Activated CD8-positive, alpha-beta memory T cell treated with anti-CD3 and anti-CD28 coated beads for 36 hours (primary cell): ENCODE measurements at regions not wholly inside any gene's neighbourhood (a gene's known extent, or its start where the extent isn't known, plus 50 kb on each side); places are given as distances from the start of the nearest gene placed in this dataset.

Experiments used
- CTCF ChIA-PET: fragments of 350-600 bp; sonication (Branson Sonifier 250); formaldehyde crosslinking; loops from one replicate; lab custom pipeline; 2021; ENCODE audit warnings: antibody characterized with exemption; lab: Charles Lee
- POLR2A ChIA-PET: fragments of 350-600 bp; sonication (Branson Sonifier 250); formaldehyde crosslinking; loops from one replicate; lab custom pipeline; 2021; ENCODE audit warnings: antibody characterized with exemption; lab: Charles Lee

DNA sequence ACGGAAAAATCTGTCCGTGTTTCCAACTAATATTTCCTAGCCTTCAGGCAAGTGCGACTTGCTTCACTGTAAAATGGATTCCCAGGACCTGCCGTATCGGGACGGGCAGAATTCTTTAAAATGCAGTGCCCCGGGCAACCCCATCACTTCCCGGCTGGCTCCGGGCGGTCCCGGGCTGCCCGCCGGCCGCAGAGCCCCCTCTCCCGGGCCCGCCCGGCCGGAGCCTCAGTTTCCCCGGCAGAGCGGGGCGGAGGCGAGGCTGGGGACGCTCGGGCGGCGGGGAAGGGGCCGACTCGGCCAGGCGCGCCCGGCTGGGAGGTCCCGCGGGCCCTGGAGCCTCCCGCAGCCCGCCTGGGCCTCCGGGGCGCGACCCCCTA, 84.2 kb upstream of the WNT7B start:
- CTCF ChIA-PET = no interaction called here
- POLR2A ChIA-PET = no interaction called here

DNA sequence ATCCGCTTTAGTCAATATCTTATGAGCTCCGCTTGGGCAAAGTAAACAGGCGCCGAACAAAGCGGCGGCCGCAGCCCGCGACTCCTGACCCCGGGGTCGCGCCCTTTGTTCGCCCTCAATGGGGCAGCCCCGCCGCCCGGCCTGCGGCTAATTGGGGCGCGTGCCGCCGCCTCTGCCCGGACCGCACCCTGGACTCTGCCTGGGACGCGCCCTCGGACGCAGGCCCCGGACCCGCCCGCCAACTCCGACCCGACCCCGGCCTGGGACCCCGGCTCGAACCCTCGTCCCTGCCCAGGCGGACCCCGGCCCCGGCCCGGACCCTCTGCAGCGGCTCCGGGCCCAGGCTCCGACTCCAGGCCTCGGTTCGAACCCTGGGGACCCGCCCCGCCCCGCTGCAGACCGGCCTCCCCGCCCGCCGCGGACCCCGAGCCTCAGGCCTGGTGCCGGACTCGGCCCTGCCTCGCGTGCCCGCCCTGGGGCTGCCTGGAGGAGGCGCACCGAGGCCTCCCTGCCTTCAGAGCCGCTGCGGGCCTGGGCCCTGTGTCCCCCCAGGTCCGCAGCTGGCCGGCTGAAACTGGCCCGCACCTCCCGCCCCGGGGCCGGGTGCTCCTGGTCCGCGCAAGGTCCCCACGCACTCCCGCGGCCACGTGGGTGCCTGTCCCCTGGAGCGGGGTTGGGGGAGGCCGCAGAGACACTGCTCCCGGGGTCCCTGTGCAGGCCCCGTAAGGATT, 84.7 kb upstream of the WNT7B start:
- ChIA-PET CTCF (no interaction called here), POLR2A (no interaction called here)

DNA sequence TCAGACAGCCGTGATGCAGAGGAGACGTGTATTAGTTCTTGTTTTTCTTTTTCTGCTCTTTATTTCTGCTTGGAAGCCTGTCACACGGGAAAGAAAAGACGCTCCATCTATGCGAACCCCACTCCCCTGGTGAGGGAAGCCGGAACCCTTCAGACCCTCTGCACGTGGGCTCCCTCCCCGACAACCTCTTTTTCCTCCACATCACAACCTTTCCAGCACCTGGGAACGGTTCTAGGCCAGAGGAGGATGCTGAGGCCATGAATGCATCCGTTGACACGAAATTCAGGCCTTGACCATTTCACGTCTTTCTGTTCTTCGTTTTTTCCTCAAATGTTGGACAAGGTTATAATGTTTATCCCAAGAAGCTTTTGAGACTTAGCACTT, 85.3 kb upstream of the WNT7B start:
- ChIA-PET POLR2A (no interaction called here), CTCF (no interaction called here)

DNA sequence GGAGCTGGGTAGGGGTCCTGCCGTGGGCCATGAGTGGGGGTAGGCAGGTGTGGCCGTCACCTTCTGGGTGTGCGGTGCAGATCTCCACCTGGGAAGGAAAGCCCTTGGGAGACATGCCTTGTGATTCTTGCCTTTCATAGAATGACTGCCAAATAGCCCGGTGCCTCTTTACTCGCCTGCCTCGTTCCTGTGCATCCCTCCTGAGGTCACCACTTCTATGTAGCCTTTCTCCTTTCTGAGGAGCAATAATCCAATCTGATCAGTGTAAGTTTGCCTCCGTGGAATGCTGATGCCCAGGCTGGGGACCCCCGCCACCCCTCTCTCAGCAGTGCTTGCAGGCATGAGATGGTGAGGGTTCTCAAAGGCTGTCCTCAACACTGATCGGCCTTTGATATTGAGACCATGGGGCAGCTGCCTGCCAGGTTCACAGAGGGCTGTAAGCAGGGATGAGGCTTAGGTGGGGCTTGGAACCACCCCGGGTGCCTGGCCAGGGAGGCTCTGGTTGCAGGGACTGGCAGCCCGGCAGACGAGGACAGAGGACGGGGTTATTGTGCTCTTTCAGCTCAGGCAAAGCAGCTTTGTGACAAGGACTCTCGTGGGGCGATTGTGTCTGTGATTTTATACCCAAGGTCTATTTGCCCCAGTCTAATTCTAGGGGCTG, 86.1 kb upstream of the WNT7B start:
- ChIA-PET CTCF (no interaction called here), POLR2A (no interaction called here)

DNA sequence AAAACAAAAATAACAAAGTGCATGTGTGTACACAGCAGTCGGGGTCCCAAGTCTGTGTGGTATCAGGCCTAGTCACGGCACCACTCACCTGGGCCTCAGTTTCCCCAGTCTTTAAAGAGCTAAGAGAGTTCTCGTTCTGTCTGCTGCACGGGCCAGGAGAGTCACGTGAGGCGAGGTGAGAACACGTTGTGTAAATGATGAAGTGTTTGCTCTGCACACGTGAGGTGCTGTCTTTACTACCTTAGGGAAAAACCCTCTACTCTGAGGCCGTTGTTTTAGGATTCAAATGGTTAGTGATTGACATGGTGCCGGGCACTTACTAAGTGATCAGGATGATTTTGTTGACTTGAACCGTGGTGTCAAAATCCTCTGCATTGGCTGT, 86.5 kb upstream of the PPARA start:
- ChIA-PET POLR2A (no interaction called here), CTCF (interaction anchor here (0.5 kb wide), 1 partner anchor 86 kb away, joined by 3 read pairs; no protein-coding TSS in a partner anchor)

DNA sequence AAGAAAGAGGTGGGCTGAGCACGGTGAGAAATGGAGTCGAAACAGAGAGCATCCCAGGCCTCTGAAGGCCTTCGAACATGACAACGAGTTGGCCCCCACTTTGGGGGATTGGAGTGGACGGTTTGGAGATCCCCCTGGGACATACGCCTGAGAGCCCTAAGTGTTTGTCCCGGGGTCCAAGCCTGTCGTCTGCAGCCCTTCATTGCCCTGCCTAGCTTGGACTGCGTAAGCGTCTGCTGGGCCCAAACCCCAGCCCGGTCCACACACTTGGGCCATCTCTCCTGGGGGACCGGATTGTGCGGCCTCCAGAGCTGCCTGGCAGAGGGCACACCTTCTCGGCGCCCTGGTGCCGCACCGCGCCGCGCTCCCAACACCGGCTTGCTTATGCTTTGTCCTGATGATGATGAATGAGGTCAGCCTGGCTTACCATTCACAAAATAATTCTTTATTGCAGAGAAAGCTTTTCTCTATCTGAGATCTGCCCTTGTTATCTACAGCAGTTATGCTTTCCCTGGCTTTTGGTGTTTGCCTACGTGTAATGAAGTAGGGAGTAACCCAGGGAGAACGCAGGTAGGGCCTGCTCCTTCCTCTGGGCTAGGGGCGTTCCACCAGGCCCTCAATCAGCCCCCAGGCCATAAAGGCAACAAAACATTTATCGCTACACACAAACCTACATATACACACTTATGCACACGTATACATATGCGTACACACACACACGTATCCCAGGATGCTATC, 85.9 kb upstream of the PPARA start:
- ChIA-PET CTCF (interaction anchor here (0.5 kb wide), 1 partner anchor 86 kb away, joined by 3 read pairs; no protein-coding TSS in a partner anchor), POLR2A (no interaction called here)

DNA sequence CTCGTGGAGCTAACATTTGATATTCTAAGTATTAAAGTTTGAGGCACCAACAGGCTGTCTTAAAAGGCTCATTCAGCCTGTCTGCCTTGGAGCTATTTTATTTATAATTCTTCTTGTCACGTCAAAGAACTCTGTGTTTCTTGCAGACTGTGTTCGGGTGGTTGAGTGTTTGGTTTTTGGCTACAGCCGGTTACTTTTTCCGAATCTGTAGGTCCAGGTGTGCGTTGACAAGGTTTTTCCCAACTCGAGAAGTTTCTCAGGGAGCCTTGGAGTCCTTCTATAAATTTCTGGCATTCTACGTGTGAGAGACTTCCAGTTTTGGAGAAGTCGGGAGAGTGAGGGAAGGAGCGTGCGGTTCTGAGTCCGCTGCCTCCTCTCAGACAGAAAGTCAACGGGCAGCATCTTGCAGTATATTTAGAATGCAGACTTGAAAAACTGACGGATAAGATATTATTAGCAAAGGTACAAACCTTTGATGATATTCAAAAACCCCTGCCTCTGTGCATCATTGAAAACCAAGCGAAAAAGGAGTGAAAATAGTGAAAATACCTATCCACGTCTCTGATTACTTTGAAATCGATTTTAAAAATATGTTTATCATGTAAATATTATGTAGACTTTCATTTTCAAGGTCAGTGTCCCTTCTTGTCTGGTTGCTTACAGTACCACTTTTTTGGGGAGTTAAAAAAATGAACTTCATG, 85.2 kb upstream of the PPARA start:
- CTCF ChIA-PET = no interaction called here
- POLR2A ChIA-PET = no interaction called here

DNA sequence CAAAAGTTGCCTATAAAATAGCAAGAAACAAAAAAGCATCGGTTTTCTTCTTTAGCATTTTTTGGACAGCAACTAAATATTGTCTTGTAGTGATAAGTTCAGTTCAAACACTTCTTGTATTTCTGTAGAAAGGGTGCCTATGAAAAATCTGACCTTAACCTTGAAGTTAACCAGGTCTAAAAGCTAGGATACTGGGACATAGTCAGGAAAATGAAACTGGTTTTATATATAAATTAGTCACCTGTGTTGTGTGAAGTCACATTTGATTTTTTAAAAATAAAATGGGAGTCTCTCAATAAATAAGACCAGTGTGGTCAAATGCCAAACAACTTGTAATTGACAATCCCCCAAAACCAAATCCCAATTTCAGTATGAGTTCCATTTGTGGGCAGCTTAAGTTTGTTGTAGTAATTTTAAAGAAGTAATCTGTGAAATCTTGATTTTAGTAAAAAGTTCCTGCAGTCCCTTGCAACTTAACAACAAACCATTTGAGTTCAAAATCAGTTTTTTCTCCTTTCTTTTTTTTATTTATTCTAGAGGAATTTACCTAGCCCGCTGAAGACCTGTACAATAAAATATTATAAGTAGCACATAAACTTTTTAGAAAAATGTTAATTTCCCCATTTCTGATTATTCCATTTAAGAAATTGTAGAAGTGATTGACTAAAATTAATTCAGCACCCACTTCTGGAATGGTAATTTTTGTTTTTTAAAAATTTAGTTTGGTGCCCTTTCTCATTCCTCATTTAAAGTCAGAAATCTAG, 84.5 kb upstream of the PPARA start:
- ChIA-PET CTCF (no interaction called here), POLR2A (no interaction called here)

DNA sequence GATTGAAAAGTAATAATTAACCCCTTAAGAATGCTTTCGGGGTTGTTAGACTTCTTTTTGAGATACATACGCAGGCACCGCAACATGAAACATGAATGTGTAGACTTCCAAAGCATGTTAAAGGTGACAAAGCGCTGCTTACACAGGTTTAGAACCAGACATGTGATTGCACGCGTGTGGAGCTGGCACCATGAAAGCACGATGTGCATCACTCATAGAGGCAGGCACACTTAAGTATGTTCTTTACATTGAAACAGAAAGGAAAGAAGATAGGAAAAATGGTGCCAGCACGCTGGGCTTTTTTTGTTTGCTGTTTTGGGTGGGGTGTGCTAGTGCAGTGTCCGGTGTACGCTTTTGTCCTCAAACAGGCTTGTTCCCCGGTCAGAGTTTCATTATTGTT, 83.6 kb upstream of the PPARA start:
- ChIA-PET CTCF (no interaction called here), POLR2A (no interaction called here)

DNA sequence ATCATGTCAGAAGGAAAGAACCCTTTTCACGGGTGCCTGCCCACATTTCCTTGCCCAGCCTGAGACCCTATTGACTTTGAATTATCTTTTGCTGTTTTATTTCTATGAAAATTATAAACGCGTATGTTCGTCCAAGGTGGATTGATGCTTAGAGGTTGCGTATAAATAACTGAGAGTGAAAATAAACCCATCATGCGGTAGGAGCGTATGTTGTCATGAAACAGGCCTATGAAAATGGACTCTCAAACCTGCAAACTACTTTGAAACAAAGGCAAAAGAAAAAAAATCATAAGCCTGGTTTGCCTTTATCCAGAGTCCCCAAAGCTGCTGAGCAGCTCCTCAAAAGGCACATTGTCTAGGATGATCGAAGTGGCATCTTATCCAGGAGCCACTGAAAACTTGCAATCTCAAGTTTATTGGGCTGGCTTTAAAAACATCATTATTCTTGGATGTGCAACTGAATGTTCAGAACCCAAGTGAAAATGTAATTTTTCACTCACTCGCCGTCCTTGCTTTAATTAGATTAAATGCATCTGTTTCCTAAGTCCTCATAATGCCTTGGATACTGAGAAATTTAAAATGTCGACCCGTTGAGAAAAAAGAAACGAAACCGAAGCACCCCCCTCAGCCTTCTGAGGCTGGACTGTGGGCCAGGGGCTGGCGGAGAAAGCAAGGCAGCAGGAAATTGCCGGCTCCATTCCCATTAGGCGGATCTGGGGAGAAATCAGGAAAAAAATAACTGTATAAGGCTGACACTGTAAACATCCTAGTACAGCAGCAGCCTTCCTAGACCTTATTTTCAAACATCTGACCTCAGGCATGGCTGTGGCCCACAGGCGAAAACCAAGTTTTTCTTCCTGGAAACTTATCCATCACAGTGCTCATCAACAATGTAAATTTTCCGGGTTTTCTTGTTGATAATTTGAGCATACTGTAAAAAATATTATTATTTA, 82.9 kb upstream of the PPARA start:
- POLR2A ChIA-PET = no interaction called here
- CTCF ChIA-PET = no interaction called here

DNA sequence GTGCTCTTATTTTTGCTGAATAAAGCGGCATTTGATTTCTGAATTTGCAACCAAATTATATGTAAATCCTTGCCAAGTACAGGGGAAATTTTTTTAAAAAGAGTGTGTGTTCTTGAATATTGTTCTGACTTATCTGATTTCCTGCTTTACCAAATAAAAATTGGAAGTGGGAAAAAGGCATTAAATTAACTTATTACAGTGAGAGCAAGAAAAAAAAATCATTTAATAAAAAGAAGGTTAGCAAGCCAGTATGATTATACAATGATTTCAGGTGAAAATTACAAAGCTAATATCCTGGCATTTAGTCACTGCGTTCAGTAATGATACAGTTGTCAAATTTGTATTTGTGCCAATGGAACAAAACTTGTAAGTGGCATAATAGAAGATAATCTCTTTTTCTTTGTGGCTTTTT, 82.1 kb upstream of the PPARA start:
- ChIA-PET CTCF (no interaction called here), POLR2A (no interaction called here)

DNA sequence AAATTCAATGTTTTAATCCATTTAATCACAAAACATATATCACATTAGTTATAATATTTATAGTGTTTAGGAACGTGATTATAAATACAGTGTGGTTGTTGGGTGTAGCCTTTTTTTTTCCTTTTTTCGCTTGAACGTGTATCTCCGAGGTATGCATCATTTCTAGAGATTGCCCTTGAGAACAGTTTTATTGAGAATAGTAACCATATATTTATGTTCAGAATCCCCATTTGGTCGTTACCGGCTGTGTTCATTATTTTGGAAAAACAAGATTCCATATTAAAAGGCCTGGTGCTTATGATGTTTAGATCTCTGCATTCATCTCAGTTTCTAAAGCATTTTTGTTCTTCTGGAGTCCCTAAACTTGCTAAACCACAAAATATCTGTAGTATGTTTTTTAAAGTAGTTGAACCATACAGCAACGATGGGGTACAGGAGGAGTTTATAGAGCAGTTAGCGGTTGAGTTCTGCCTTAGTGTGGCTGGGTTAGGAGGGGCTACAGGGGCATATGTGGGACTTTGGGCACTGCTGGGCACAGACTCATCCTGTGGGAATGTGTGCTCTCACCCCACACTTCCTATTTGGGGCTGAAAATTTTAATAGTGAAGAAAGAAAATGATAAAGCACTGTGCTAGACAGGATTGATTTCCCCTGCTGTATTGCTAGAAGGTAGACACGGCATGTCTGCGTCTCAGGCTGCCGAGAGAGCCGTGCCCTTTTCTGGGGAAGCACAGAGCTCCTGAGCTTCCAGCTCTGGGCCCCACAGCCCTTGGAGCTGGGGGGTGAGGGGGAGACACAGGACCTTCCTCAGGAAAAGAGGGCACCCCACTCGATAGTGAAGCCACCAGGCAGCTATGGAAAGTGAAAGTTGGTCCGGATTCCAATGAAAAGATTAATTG, 81.5 kb upstream of the PPARA start:
- CTCF ChIA-PET = interaction anchor here (0.5 to 1.9 kb wide), 3 partner anchors 27 to 339 kb away, joined by 3 to 8 read pairs (median 3); no protein-coding TSS in a partner anchor

DNA sequence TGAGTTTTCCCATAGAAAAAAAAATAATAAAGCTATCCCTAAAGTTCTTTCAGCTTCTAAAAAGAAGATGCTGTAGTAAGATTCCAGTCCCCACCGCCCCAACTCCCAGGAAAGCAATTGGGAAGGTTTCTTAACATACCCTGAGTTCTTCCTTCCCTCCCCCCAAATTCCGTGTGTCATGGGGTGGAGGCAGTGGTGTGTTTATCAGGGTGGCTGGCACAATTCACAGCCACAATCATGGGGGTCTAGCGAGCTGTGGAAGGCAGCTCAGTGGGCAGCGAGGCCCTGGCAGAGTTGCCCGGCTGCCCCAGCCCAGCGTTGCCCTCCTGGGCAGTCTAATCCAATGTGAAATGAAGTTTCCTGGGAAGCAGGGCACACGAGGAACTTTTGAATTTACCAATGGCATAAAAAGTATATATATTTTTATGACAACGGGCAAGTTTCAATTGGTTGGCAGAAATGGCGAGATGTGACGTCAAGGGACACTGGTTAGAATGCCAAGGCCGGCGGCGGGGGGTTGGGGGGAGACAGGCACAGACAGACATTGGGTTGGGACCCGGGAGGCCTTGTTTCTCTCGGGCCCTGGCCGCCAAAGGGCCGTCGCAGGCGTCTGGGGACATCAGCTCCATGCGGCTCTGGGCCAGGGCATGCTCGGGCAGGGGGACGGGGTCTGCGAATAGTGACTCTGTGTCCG, 80.7 kb upstream of the PPARA start:
- CTCF ChIA-PET = interaction anchor here (0.8 to 1.9 kb wide), 4 partner anchors 16 to 63 kb away, joined by 3 to 8 read pairs (median 3); no protein-coding TSS in a partner anchor
- POLR2A ChIA-PET = interaction anchor here (1.7 kb wide), 1 partner anchor 57 kb away, joined by 5 read pairs; no protein-coding TSS in a partner anchor

More for the DNA sequence above, 81.5 kb upstream of the PPARA start:
- POLR2A ChIA-PET = no interaction called here

DNA sequence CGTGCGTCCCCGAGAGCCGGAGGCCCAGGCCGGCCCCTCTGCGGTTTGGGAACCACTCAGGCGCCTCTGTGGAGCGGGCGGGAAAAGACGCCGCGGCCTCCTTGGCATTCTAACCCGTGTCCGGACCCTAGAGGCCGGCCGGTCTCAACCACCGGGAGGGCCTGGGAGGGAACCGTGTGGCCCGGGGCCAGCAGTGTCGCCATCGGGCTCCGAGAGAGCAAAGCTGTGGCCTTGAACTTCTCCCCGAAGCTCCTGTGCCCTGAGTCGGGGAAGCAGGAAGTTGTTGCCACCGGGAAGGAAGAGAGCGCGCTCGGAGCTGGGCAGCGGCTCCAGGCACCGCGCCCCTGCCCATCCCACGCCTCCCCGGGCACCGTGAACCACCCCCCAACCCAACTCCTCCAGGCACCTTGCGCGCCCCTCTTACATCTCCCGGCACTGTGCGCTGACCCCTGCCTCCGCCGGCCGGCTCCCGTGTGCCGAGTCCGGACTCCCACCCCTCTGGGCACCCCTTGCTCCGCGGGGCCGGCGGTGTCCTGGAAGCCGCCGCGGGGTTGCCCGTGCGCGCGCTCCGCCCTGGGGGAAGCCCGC, 80.0 kb upstream of the PPARA start:
- ChIA-PET CTCF (interaction anchor here (0.8 to 1.9 kb wide), 3 partner anchors 16 to 64 kb away, joined by 3 to 8 read pairs (median 3); no protein-coding TSS in a partner anchor), POLR2A (interaction anchor here (0.6 to 1.7 kb wide), 4 partner anchors 16 to 125 kb away, joined by 3 to 5 read pairs (median 4); no protein-coding TSS in a partner anchor)

DNA sequence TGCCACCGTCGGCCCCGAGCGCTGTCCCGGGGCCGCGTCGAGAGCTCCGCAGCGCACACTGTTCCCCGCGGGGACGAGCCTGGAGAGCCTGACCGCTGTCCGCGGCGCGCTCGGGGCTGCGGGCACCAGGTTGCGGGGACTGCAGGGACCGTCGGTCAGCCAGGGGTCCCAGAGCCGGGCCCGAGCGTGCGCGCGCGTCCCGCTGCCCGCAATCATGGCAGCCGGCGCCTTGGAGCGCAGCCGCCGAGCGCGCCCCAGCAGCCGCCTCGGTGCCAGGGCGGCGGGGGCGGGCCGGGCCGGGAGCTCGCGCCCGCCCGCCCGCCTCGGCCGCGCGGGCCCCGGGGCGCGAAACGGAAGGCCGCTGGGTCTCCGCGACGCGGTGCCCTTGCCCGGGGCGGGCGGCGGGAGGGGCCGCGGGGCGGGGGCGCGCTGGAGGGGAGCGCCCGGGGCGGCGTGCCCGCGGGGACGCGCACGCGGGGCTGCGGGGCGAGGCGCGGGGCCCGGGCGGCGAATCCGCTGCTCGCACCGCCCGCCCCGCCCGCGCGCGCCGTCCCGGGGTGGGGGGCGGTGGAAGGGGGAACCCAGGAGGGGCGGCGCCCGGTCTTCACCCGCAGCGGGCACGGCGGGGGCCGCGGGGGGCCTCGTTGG, 79.4 kb upstream of the PPARA start:
- ChIA-PET CTCF (interaction anchor here (0.8 to 1.9 kb wide), 3 partner anchors 17 to 65 kb away, joined by 3 to 8 read pairs (median 3); no protein-coding TSS in a partner anchor), POLR2A (interaction anchor here (0.6 to 1.7 kb wide), 4 partner anchors 17 to 124 kb away, joined by 3 to 5 read pairs (median 4); no protein-coding TSS in a partner anchor)
